Retinal pigment epithelial cell (primary cell): ENCODE measurements at regions not wholly inside any gene's neighbourhood (a gene's known extent, or its start where the extent isn't known, plus 50 kb on each side); places are given as distances from the start of the nearest gene placed in this dataset.

Experiments used
- DNase-seq: peaks from one replicate; pipeline ENCODE4 v3.0.0-alpha.2; 2010; ENCODE audit warnings: low read depth
- H3K4me3 ChIP-seq: 2 replicates; pipeline ENCODE4 v1.5.1; 2011; ENCODE audit warnings: mild to moderate bottlenecking, low read length, control low read depth, moderate library complexity
- TF ChIP-seq, protein P1 (sequence below): conservative IDR thresholded peaks from 2 replicates; pipeline ENCODE4 v1.5.1; 2011; ENCODE audit warnings: low read depth, low read length, control low read depth, inconsistent platforms

DNA sequence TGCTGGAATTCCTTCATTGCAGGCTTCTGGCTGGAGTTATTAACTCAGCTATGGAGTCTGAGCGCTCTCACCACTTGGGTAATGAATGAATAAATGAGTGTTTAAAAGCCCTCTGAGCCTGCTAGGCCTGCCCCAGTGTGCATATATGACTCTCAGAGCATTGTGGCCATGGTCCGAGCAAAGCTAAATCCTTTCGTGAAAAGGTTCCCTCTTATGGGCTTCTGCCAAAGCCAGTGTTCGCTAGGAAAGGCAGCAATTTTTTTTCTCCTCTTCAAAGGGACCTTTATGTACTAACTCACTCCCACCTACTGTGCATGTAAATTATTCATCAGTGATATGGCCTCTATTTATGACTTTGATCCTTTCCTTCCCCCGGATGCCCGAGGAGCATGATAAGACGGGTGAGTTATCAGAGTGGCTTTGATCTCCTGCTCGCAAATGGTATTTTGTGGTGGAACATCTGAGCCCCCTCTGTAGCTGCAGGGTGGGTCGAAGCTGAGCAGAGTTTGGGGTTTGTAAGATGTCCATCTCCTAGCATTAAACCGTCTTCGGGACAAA lies 88.6 kb downstream of the LINC00237 start:
- no peak for DNase-seq
- TF ChIP-seq, protein P1, sequence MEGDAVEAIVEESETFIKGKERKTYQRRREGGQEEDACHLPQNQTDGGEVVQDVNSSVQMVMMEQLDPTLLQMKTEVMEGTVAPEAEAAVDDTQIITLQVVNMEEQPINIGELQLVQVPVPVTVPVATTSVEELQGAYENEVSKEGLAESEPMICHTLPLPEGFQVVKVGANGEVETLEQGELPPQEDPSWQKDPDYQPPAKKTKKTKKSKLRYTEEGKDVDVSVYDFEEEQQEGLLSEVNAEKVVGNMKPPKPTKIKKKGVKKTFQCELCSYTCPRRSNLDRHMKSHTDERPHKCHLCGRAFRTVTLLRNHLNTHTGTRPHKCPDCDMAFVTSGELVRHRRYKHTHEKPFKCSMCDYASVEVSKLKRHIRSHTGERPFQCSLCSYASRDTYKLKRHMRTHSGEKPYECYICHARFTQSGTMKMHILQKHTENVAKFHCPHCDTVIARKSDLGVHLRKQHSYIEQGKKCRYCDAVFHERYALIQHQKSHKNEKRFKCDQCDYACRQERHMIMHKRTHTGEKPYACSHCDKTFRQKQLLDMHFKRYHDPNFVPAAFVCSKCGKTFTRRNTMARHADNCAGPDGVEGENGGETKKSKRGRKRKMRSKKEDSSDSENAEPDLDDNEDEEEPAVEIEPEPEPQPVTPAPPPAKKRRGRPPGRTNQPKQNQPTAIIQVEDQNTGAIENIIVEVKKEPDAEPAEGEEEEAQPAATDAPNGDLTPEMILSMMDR = no peak

DNA sequence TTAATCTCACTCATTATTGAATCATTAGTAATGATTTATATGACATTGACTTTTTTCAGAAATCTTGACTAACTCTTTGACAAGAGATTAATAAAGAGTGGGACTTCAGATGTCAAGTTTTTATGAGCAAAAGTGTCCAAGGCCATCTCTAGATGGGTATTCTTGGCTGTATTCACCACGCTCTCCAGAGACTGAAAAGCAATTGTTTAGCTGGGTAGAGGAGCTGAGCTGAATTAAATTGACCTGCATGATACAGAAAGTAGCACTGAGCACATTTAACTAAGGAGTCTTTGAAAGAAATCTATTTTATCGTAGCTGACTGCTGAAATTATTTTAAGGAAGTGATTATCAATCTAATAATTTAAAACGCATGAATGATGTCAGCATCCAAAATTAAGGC lies 89.4 kb downstream of the LINC00237 start:
- TF ChIP-seq, protein P1 = no peak
- no peak for DNase-seq
- no peak overlapping the region for H3K4me3 ChIP-seq

More for the DNA sequence above, 88.6 kb downstream of the LINC00237 start:
- H3K4me3 ChIP-seq = no peak overlapping the region

DNA sequence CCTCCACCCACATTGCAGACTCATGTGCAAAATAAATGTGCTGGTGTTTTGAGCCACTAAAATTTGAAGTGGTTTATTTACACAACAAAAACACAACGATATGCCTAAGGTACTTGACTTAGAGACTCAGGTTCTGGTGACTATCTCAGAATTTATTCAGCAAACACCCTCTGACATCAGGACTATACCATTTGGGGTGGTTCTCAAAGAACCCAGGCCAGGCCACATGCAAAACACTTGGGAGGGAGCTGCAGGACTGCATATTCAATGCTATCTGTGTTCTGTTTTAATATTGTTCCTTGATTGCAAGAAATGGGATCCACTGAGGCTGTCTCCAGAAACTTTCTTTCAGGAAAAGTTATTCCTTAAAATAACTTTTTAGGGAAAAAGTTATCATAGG lies 91.6 kb downstream of the LINC00237 start:
- H3K4me3 ChIP-seq = no peak overlapping the region
- TF ChIP-seq, protein P1 = no peak
- no peak for DNase-seq

DNA sequence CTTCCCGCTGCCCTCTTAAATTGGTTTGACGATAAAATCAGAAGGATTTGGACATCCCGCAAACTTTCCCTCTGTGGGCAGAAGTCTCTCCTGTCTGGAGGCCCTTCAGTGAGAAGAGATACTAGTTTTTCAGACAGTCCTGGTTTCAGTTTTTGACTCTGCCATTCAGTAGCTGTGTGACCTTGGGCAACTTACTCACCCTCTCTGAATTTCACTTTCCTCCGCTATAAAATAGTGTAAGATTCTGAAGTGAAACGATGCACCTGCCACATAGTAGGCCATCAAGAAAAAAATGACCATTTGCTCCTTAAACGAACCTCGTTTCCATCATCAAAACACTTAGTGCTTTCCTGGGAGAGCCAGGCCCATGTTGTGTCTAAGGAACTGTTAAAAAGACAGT lies 97.2 kb downstream of the LINC00237 start:
- DNase-seq = no peak
- TF ChIP-seq, protein P1 = no peak
- no peak overlapping the region for H3K4me3 ChIP-seq

DNA sequence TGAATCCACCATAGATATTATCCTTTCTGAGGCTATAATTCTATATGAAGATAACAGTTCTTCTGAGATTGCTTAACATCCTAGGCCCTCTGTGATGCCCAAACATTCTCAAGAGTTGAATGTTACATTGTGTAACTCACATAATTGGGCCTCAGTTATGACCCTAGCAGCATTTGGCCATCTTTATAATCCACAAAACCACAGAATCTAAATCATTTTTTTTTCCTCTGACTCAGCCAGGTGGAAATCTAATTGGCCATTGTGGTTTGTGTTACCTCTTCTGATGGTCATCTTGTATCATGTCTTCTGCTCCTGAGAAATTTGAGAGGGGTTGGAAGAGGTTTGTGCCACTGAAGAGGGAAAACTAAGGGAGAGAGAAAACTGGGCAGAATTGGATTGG lies 99.5 kb downstream of the LINC00237 start:
- no peak for DNase-seq
- TF ChIP-seq, protein P1 = no peak

DNA sequence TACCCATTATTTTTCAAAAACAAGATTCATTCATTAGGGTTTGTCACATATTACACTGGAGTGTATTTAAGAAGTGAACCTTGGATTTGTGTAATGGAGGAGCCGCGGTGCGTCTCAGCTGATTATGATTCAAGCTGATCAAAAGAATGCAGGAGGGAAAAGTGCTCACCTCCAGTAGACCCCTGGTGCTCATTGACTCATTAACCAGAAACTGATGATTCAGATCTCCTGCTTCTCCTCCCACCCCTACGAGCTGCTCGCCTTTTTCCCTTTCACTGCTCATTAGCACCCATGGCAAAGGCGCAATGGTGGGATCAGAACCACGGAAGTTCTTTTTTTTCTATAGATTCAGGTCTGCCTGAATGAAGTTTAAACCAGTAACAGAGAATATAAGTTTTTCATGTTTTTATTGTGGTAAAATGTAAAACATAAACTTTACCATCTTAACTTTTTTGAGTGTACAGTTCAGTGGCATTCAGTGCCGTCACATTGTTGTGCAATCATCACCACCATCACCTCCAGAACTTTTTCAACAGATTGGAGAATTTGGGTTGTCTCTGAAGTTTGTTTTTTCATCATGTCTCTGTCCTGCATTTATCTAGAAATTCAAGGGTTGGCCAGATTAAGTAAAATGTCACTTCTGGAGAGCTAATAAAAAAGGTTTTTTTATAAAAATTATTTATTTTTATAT lies 101.6 kb downstream of the LINC00237 start:
- TF ChIP-seq, protein P1 = no peak
- no peak overlapping the region for H3K4me3 ChIP-seq
- no peak for DNase-seq

More for the DNA sequence above, 99.5 kb downstream of the LINC00237 start:
- no peak overlapping the region for H3K4me3 ChIP-seq

DNA sequence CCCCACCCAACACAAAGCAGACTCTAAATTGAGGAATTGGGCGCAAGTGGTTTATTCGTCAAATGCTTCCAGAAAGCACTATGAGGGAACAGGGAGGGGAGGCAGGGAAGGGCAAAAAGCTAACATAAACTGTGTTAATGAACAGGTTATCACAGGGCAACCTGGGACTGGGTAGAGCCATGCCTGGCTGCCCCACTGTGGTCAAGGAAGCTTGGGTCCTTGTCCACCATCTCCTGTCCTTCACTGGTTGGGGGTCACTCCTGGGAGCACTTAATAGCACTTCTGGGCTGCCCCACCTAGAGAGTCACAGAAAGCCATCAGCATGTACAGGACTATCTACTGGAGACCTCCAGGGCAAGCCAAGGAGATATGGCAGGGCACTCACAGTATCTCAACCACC lies 102.3 kb downstream of the LINC00237 start:
- no peak for DNase-seq
- TF ChIP-seq, protein P1 = no peak

More for the DNA sequence above, 102.3 kb downstream of the LINC00237 start:
- H3K4me3 ChIP-seq = no peak overlapping the region
